CD4-positive, alpha-beta T cell treated with Interleukin-17A for 1 hour (primary cell): ENCODE measurements at regions not wholly inside any gene's neighbourhood (a gene's known extent, or its start where the extent isn't known, plus 50 kb on each side); places are given as distances from the start of the nearest gene placed in this dataset.

ENCODE experiments used
- DNase-seq: peaks from one replicate; pipeline ENCODE4 v3.0.0-alpha.2; 2020

DNA sequence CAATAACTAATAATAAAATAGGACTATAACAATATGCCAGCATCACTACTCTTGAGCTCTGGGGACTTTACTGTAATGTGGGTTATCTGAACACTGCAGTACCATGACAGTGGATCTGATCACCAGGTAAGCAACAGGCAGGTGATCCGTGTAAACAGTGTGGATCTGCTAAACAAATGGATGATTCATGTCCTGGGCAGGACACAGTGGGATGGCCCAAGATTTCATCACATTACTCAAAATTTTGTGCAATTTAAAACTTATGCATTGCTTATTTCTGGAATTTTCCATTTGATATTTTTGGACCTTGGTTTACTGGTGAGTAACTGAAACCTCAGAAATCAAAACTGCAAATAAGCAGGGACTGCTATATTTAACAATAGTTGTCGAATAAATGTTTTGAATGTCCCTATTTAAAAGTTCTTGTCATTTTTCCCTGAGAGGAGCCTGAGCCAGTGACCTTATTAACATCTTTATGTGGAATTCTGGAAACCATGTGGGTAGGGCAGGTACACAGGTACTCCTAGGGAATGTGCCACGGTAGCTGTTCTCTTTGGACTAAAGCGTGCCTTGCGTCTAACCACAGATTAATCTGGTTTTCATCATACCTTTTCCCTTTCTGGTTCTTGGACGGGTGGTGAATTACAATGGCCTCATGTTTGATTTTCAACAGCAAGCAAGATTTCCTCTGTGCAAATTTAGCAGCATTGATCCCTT, 214.5 kb upstream of the SASH1 start:
- DNase-seq = no peak

- DNase-seq = no peak
These were observed 208.0 kb upstream of the SASH1 start for GRCh38 chr6:148134592-148134991.

GRCh38 chr6:148136586-148136985, 206.1 kb upstream of the SASH1 start:
- no peak for DNase-seq

DNA sequence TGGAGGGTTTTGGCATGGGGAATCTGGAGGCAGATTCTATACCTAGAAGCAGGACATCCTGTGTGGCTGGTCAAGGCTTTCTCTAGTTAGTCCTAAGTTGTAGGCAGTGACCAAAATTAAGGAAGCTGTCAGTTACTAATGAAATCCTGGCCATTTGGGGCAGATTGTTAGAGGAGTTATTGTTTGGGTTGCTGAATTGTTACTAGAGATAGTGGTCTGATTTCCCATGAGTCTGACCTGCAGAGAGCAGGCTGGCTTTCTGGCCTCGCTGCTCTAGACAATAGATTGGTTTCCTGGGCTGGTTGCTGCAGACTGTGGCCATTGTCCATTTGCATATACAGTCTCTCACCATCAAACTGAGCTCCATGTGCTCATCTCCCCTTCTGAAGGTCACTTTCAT, 205.0 kb upstream of the SASH1 start:
- DNase-seq = no peak

GRCh38 chr6:148138573-148138972, 204.1 kb upstream of the SASH1 start:
- no peak for DNase-seq

DNA sequence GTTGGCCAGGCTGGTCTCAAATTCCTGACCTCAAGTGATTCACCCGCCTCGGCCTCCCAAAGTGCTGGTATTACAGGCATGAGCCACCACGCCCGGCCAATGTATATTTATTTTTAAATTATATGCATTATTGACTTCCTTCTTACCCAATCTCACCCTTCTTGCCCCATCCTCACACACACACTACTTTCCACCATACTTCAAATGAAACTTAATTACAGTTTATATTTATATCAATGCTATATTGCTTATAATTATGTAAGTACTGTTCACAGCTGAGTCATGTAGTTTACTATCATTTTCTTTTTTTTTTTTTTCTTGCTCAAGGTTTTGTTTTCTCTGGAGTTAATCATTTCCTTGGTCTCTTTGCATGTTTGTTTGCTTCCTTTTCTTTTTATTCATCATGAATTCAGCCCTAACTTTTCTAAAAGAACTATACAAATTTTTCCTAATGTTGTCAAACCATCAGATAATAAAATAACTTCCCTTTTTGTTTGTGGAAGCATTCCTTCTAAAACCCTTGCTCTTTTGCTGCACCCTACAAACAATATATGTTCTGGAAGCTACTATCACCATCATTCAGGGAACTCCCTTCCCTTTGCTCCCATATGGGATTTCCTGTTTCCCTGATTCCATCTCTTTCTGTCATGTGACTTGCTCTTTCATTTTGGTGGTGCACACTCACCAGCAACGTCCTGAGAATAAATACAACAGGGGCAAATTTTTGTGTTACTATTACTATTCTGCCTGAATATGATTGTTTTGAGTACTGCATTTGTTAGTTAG, 201.7 kb upstream of the SASH1 start:
- no peak for DNase-seq

DNA sequence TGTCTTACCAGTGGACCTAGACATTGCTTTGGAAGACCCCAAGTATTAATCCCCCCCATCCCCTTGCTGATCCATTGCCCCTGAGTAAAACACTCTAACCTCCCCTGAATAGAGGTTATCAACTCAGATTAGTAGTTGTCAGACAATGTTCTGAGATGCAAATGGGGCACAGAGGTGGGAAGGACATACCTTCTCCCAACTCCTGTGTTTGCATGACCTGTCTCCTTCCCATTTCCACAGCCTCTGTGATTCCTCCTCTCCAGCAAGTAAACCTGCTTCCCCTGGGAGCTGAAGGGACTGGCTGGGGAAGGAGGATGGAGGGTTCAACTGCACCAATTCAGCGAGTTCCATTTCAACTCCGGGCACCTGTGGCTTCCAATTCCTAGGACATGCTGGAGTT, 199.8 kb upstream of the SASH1 start:
- no peak for DNase-seq

DNA sequence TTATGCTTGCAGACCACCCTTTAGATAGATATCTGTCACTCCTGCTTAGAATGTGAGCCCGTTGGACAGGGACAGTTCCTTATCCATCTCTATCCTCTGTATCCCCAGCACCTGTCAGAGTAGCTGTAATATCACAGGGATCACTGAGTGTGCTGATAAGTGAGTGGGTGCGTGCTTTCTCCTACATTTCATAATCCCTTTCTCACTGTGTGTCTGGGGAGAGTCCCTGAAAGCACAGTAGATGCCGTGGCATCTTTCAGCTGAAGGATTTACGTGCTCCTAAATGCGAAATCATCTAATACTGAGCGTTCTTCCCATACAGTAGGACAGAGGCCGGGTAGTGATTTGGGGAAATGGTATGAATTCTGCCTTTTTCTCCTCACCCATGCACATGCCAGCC, 198.9 kb upstream of the SASH1 start:
- no peak for DNase-seq

GRCh38 chr6:148144917-148145521, 197.6 kb upstream of the SASH1 start:
- DNase-seq = peak; percentile 47

- peak; percentile 63 for DNase-seq
These were observed 195.7 kb upstream of the SASH1 start for GRCh38 chr6:148146717-148147462.

DNA sequence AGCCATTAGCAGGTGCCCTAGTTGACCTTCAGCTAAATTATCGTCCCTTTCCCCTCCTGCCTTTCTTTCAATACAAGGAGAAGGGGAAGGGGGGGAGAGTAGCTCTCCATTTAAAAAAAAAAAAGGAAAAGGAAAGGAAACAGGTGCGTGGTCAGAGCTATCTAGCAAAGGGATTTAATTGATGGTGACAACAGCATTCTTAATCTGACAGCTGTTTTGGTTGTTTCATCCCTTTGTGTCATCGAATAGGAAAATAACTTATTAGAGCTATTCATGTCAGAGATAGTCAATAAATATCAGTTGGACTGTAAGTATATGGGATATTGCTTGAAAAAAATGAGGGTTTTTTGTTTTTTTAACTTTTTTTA, 195.2 kb upstream of the SASH1 start:
- no peak for DNase-seq

GRCh38 chr6:148151896-148152643, 190.6 kb upstream of the SASH1 start:
- no peak for DNase-seq

DNA sequence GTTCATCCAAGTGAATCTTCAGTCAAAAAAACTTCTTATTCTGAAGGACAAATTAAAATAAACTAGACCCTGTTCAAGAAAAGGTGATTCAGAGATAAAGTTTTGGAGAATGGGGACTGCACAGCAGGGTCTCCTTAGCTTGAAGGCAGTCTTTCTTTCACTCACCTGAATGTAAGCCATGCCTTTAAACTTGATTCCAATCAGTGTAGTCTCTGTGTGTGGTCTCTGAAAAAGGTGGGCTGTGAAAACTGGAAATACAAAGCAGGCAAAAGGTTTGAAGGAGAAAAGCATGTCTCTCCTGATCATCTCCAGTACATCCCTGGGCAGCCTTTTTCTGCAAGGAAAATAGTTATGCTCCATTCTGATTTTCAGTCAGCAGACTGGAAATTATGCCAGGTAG, 188.0 kb upstream of the SASH1 start:
- DNase-seq = no peak

- DNase-seq = no peak
These were observed 187.3 kb upstream of the SASH1 start for GRCh38 chr6:148155293-148155692.

GRCh38 chr6:148157841-148158240, 184.8 kb upstream of the SASH1 start:
- DNase-seq = no peak

DNA sequence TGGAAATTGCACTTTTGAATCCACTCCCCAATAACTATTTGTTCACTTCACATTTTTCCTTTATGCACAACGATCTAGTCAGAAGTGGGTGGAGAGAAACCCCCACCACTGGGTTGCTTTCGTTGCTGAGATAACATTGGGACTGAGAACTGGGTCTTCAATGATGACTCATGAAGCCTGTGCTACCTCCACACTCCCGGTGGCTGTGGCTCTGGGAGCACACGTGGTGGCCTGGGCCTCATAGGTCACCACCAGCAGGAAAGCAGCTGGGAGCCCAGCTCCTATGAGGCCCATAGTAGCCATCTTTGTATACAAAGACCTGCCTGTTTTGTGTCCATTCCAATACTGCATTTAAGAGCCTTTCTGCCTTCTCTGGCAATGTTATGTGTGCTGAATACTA, 178.0 kb upstream of the SASH1 start:
- no peak for DNase-seq

DNA sequence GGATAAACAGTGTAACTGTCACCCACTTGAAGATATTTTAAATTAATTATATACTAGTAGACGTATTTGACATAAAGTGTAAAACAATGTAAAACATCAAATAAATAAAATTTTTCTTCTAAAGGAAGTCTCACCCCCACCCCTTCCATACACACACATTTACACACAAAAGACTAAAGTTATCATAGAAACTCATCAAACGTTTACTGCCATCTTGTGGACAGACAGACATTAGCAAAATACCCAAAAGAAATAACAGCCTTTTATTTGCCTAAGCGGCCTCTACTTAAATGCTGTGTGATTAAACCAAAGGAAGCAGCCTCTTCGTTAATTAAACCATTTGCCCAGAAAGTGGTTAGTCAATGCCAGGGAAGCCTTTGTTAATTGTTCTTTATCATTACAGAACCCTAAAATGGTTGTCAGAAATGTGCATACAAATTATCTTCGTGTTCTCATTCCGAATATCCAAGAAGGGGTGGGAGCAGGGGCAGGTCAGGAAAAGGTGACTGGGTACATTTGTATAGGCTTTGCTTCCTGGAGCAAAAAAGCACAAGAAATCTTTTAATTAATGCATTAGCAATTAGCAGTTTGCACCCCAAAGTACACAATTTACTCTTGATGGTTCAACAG, 176.2 kb upstream of the SASH1 start:
- DNase-seq = peak; percentile 48

DNA sequence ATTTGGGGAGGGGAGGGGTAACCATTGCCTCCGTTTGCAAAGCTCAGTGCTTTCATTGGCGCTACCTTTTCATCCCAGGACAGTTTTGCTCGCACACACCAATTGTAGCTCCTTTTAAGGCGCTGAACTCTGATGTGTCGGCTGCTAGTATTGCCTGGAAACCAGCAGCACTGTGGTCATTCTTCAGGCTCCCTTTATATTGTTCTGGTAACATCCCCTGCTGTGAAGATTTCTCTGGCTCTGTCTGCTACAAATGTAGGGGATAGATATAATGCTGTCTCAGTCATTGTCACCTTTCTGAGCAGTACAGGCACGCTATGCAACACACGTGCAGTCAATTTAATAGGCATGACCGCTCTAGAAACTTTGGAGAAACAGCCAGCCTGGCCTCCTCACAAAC, 172.9 kb upstream of the SASH1 start:
- DNase-seq = no peak

DNA sequence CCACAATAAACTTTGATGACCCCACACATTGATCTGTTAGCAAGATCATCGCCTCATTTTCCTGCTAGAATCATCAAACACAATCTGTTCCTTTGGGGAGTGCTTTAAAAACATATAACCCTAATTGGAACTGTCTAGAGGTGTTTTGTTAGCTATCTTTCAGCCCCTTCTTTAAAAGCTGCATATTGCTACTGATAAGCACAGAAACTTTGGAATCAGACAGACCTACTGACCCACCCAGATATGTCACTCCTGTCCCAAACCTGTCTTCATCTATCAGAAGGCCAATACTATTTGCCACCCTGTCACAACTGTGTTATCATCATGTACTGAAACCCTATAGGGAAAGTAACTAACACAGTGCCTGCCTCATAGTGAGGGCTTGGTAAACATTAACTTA, 172.4 kb upstream of the SASH1 start:
- no peak for DNase-seq

- no peak for DNase-seq
These were observed 169.1 kb upstream of the SASH1 start for GRCh38 chr6:148173548-148173947.

- DNase-seq = no peak
These were observed 167.0 kb upstream of the SASH1 start for GRCh38 chr6:148175550-148176188.
